Activated CD8-positive, alpha-beta memory T cell treated with anti-CD3 and anti-CD28 coated beads, Interleukin-2, amount 50 U/mL, for 24 hours (primary cell): ENCODE measurements at regions not wholly inside any gene's neighbourhood (a gene's known extent, or its start where the extent isn't known, plus 50 kb on each side); places are given as distances from the start of the nearest gene placed in this dataset.
"Not testable (repeated sequence)": the region's sequence is repeated elsewhere in the genome, so short reads cannot be mapped to it uniquely, and the experiment has no call there.

Source experiments
- DNase-seq: peaks from one replicate; pipeline ENCODE4 v3.0.0-alpha.2; 2020; ENCODE audit errors: extremely low read depth

DNA sequence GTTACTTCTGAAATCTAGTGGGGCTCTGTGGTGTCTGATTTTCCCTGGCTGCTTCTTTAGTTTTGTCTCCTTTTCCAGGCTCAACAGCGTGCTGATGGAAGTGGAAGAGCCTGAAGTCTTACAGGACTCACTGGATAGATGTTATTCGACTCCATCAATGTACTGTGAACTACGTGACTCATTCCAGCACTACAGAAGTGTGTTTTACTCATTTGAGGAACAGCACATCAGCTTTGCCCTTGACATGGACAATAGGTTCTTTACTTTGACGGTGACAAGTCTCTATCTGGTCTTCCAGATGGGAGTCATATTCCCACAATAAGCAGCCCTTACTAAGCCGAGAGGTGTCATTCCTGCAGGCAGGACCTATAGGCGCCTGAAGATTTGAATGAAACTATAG lies 51.1 kb downstream of the NBPF8 start:
- DNase-seq, result not testable (repeated sequence)

DNA sequence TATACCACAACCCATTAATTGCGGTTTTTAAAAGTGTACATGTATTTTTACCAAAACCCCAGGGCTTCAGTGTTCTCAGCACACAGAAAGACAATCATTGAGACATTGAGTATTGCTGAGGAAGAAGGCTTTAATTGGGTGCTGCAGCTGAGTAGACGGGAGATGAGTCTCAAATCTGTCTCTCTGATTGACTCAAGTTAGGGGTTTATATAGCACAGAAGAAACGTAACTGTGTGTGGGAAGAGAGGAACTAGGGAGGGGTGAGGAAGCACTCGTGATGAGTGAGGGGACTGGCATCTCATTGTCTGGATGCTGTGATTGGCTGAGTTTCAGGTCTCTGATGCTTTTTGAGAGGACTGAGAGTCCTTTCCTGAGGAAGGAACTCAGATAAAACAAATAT lies 62.8 kb downstream of the NBPF8 start:
- not testable (repeated sequence) for DNase-seq

DNA sequence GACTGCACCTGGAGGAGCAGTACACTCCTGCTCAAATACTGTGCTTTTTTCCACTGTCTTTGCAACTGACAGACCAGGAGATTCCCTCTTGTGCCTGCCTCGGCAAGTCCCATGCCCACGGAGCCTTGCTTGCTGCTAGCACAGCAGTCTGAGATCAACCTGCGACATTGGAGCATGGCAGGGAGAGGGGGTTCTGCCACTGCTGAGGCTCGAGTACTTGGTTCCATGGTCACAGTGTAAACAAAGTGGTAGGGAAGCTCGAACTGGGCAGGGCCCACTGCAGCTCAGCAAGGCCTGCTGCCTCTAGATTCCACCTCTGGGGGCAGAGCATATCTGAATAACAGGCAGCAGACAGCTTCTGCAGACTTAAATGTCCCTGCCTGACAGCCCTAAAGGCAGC lies 63.6 kb downstream of the NBPF8 start:
- not testable (repeated sequence) for DNase-seq

DNA sequence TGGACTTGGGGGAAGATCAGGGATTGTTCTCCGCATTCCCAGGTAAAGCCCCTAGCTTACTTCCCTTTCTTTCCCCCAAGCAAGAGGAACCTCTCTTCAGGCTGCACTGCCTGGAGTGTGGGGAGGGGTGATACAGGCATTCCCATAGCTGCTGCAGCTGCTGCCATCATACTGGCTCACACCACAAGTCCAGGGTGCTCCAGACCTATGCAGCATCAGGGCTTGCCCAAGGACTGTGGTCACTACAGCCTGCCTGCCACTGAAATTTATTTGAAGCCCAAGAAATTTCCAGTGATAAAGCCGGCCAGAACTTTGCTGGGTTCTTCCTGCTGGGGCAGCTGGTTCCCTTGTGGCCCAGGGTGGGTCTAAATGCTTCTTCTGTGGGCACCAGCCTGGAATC lies 72.7 kb downstream of the NBPF8 start:
- not testable (repeated sequence) for DNase-seq

DNA sequence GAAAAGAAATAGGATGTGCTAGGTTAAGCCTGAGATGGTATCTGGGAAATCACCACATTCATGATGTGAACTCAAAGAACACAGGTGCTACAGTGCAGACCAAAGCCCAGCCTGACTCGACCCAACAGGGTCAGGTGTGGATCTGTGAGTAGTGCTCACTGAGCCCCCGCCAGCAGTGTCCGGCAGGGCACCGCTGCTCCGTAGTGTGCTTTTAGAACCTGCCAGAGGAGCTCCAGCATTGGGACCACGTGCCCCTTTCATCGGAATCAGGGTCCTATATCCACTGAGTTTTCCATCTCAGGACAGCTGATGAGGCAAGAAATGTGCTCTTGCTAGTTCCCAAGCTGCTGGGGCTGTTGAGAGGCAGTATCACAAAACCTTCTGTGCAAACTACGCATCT lies 74.4 kb downstream of the NBPF8 start:
- DNase-seq, result not testable (repeated sequence)

DNA sequence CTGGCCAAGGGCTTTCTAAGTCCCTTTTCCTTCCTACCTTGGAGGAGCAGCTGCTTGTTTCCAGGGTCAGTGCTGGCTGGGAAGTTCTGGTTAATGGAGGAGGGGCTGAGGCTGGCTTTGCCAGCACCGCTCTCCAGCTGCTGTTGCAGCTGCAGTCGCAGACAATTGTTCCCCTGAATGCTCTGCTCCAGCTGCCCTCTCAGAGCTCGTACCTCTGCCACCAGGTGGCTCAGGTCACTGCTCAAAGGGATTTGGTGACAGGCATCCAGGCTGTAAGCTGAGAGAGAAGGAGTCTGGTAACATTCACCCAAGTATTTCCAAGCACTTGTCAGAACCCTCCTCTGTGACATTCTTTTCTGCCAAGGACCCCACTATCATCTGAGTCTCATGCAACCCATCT lies 82.3 kb downstream of the NBPF8 start:
- DNase-seq, result not testable (repeated sequence)

DNA sequence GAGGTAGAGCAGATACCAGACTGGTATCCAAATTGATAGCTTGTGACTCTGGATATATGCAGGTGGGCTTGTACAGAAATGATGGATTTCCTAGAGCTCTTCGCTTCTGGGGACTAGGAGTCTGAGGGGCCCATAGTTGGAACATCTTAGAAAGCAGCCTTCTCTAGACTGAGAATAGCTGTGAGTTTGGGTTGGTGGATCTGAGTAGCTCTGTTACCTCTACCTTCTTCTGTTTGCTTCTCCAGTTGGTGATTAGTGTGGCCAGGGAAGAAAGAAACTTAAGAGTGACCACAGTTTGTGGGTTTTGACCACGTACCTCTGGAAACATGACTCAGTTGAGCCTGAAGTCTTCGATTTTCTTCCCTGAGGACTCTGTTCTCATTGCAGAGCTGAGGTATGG lies 88.4 kb downstream of the NBPF8 start:
- not testable (repeated sequence) for DNase-seq

DNA sequence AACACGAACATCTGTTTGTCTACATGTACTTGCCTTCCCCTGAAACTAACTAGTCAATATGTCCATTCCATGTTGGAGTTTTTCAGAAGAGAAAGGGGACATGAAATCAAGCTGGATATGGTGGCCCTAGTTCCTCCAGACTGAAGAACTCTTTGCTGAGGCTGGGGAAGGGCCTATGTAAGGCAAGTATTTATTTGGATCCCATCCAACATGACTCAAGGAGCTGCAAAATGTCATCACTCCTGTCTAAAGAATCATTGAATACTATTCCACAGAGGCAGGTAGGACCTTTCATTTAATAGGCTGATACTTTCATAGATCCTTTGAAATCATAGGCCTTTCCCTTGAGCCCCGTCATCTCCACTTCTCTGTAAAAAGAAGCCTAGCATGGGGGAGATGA lies 91.5 kb downstream of the NBPF8 start:
- not testable (repeated sequence) for DNase-seq

DNA sequence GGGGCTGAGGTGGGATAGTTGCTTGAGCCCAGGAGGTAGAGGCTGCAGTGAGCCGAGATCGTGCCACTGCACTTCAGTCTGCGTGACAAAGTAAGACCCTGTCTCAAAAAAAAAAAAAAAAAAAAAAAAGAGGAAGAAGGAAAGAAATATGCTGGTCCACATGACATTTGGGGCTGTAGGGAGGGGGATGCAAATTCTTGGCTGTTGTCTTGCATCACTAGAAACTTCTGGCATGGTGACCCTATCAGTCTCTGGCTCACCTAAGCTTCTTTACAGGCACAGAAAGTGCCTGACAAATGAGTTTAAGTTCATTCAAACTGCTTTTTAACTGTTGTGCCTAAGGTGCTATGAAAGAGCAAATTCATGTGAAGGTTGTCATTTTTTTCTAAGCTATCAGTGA lies 93.5 kb downstream of the NBPF8 start:
- DNase-seq, result not testable (repeated sequence)

DNA sequence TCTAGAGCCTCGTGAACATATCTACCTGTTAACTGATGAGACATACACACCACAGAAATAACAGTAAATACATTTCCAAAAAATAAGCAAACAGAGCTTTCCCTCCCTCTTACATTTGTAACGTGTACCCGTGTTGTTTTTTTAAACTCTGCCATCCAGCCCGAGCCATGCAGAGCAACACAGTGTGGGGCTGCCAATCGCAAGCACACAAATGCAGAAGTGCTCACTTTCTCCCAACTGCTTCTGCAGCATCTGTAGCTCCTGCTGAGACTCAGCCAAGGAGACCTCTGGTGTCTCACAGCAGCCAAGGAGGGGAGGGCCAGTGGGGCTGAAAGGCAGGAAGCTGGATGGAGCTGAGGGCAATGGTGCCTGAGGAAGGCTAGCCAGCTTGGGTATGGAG lies 94.4 kb downstream of the NBPF8 start:
- DNase-seq, result not testable (repeated sequence)

DNA sequence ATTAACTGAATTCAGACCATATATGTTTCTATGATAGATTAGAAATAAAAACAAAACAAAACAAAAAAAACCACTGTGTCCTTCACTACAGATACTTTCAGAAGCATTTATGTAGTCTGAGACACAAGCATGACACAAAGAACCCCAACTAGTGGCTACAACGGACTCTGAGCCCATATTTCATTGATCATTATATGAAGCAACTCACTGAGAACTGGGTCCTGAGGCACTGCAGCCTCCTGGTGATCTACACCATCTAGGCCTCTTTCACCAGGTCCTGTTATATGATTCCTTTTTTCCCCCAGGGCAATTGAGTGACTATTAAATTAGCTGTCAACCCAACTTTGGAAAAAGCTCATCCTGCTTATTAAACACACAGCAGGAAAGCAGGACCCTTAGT lies 98.3 kb downstream of the NBPF8 start:
- DNase-seq, result not testable (repeated sequence)

DNA sequence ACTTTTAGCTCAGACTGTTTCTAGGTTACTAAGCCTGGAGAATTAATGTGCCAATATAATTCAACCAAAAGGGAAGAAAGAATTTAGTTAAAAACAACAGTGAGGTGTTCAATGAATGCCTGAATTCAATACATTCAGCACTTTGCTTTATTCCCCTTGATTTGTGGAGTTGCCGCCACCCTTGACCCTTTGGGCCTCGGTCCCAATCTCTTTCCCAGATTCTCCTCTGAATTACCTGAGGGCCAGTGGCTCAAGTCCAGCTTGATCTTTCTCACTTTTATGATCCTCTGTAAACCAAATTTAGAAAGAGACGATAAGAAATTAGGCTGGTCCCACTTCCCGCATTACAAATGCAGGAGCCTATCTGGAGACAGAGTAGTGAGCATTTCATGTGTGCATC lies 98.7 kb downstream of the NBPF8 start:
- DNase-seq, result not testable (repeated sequence)

DNA sequence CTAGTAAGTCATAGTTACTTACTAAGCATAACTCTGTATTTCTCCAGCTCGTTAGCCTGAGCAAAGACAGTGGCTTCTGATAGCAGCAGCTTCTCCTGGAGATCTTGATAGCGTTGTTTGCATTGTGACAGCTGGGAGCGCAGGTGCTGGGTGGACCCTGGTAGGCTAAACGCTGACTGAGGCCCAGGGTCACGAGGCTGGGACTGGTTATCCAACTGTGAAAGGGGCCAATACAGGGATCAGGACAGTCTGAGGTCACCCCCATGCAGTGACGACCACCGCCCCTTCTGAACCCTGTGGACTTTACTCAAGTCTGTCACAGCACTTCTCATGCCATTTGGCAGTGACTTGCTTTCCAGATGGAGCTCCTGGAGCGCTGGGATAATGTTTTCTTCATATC lies 104.4 kb downstream of the NBPF8 start:
- DNase-seq, result not testable (repeated sequence)

DNA sequence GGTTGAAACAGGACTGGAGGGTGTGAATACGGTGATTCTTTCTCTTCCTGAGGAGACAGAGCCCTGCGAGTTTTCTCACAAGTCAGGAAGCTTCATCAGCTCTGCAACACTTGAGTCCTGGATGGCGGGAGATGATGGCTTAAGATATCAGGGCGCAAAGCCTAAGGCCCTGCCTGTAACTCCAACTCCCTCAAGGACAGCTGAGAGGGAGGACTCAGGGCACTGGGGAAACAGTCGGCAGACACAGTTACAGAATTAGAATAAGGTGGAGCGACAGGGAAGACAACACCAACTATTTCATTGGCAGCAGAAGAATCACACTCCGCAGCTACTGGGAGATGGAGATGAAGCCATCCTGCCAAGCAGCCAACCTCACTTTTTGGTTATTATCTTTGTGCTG lies 109.6 kb downstream of the NBPF8 start:
- DNase-seq, result not testable (repeated sequence)

DNA sequence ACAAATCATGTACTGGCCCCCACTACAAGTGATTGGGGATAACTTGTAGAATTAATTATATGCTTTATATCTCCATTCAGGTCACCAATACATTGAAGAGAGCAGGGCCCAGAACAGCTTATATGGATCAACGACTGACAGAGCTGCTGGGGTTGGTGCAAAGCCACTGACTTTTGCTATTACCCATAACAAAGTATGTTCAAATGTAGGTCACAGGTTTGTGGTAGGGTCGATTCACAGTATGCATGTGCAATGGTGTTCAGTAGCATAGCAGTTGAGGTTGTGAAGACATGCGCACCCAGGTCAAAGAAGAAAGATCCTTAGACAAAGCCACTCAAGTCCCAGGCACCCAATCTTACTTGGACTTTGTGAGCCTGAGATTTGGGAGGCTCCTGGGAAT lies 110.6 kb downstream of the NBPF8 start:
- DNase-seq, result not testable (repeated sequence)

DNA sequence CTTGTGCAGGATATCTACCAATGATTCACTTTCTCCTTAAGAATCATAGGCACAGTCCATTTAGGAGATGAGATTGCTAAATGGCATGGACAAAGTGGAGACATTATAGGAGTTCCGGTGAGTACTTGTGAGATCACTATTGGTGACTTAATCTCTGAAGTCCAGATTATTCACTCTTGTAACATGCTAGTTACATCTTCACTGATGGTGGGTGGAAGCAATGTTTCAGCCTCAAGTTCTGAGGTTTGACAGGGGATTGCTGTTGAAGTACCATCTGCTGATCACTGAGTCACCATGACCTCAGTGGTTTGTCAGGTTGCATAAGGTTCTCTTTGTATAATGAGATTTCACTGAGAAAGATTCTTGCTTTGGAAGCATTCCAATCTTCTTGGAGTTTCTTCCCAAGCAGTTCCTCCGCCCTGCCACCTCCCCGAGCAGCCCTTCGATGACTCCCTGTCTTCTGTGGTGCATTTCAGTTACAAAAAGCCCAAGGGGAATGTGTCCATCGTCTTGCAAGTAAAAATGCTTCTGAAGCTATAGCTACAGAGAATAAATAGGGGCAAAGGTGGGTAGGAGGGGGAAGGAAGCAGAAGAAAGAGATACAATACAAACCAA lies 114.7 kb downstream of the NBPF8 start:
- not testable (repeated sequence) for DNase-seq

DNA sequence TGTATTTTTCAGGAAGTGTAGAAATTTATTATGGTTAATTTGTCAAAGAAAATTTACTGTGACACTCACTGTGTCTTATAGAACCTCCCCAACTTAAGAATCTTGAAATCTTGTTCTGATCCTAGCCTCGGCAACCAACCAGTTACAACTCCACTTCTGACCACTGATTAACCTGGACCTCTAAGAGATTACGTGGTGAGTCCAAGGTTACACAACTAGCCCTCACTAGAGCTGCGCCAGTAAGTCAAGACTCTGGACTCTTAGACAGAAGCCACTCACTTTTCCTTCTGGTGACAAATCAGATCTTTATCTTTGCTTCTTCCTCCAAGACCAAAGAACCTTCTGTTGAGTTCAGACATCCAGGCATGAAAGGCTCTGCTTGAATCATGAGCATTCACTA lies 116.6 kb downstream of the NBPF8 start:
- DNase-seq, result not testable (repeated sequence)

DNA sequence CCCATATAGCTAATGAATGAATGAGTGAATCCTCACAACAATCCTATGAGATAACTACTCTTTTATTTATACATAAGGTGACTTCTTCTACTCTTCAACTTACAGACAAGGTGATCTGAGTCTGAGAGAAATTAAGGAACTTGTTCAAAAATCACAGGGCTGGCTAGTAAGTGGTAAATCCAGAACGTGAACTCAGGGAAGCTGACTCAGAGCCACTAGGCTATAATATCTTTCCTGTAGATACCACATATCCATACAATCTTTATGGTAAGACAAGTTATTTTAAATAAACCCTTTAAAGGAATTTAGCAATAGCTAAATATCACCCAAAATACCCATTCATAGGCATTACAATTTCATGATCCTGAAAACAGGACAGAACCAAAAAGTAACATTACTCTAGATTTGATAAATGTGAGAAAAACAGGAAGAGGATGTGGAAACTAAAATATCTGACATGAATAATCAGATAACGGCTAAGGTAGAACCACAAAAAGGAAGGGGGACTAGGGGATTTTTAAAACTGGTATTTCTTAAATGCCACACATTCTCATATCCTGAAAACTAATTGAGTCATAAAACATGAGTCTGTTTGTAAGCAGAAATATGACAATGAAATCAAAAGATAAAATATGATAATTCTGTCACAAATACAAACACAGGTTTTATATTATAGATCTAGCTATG lies 119.7 kb downstream of the NBPF8 start:
- not testable (repeated sequence) for DNase-seq

DNA sequence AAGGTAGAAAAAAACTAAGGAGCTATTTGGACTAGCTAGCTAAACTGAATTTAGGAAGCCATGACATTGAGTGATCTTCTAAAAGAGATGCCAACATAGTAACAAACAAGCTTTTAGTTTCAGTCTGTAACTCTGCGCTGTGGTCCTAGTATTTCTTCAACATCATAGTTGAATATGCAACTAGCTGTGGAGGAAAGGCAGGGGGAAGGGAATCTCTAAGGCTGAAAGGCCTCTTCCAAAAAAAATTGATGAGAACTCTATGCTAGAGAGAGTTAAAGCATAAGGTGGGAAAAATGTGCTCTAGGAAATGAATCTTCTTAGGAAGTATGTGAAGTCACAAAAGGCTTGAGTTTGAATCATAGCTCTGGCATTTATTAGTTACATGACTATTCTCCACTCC lies 120.2 kb downstream of the NBPF8 start:
- not testable (repeated sequence) for DNase-seq

DNA sequence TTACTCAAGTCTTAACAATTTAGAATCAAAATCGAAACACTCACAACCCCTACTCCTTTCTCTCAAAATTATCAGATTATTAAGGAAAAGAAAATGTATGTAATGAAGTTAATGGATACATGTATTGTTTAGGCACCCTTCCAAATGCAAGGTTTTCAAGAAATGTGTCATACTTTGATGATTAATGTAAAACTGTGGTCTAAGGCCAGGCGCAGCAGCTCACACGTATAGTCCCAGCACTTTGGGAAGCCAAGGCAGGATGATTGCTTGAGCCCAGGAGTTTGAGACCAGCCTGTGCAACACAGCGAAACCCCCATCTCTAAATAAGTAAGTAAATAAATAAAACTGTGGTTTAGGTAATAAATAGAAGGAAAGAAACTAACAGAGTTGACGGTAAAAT lies 126.6 kb downstream of the NBPF8 start:
- DNase-seq, result not testable (repeated sequence)

DNA sequence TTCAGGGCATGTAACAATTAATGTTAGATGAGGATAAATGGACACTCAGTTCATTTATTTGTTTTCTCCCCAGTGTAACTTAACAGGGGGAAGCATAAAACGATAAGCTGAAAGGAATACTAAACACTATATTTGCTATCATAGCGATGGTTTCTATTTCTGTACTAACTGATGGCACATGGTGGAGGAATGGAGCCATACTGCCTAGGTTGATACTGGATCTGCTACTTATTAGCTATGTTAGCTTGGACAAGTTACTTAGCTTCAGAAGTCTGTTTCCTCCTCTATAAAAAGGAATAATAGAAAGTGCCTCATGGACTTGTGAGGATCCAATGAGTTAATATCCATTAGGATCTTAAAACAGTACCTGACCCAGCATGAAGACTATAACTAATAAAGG lies 127.5 kb downstream of the NBPF8 start:
- not testable (repeated sequence) for DNase-seq

DNA sequence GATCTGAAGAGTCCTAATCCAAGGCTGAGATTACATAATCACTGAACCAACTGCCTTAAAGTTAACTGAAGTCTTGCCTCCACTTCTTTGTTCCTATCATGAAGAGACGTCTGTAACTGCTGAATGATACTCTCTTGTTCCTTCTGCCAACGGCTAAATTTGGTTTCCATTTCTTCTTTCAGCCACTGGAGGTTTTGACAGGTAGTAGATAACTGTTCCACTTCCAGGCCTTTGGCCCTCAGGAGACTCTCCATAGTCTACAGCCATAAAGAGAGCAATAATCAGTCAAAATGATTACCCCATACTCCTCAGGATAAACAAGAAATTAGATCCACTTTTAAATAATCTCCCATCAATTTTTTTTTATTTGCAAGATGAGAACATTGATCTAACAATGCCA lies 128.1 kb downstream of the NBPF8 start:
- not testable (repeated sequence) for DNase-seq

DNA sequence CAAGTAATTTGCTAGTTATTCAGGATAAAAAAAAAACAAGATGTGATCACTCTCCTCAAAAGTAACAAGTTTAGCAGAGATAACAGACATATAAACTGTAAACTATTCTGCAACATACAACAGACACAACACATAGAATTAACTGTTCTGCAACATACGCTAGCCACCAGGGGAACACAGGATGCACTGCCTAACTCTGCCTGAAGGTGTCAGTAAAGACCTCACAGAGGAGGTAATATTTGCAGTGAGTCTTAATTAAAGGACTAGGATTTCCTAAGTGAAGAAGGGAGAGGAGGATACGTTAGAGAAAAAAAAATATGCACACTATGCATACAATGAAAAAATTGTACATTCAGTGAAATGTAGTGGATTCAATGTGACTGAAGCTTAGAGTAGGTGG lies 129.6 kb downstream of the NBPF8 start:
- peak; percentile 70 for DNase-seq

DNA sequence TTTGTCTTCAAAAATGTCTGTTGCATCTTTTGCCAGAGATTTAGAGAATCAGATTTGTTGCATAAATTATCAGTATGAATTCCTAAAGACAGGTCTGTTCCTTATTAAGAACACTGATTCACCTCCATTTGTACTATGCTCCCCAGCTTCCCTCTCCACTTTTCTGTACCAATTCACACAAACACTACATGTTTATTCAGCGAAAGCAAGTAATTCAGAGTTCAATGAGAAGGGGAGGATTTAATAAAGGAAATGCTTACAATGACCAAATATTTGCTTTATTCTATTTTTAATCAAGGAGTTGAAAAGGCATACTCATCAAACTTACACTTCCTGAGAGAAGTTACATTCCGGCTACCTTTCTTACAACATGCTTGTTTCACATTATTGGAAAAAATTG lies 135.5 kb downstream of the NBPF8 start:
- not testable (repeated sequence) for DNase-seq
